Neuronal stem cell (in vitro differentiated cells): ENCODE measurements at regions not wholly inside any gene's neighbourhood (a gene's known extent, or its start where the extent isn't known, plus 50 kb on each side); places are given as distances from the start of the nearest gene placed in this dataset.

Experiments used
- DNase-seq: peaks from one replicate; pipeline ENCODE4 v3.0.0-alpha.2; 2013; ENCODE audit warnings: low spot score
- H2AFZ ChIP-seq: one replicate; pipeline ENCODE4 v1.6.1; 2013; ENCODE audit warnings: mild to moderate bottlenecking, low read length, inconsistent platforms
- H2AK5ac ChIP-seq: 2 replicates; pipeline ENCODE4 v1.6.1; 2013; ENCODE audit warnings: low read depth, mild to moderate bottlenecking, inconsistent platforms, low read length, moderate library complexity, mixed read lengths
- H2BK120ac ChIP-seq: 2 replicates; pipeline ENCODE4 v1.6.1; 2013; ENCODE audit warnings: low read depth, mild to moderate bottlenecking, inconsistent platforms, low read length, moderate library complexity, mixed read lengths
- H2BK12ac ChIP-seq: one replicate; pipeline ENCODE4 v1.6.1; 2013; ENCODE audit warnings: low read length, inconsistent platforms
- H2BK15ac ChIP-seq: 2 replicates; pipeline ENCODE4 v1.6.1; 2013; ENCODE audit warnings: mild to moderate bottlenecking, low read length, inconsistent platforms, mixed read lengths
- H2BK5ac ChIP-seq: one replicate; pipeline ENCODE4 v1.6.1; 2013; ENCODE audit warnings: inconsistent platforms, mild to moderate bottlenecking, low read length, moderate library complexity
- H3K14ac ChIP-seq: one replicate; pipeline ENCODE4 v1.6.1; 2013; ENCODE audit warnings: low read length, inconsistent platforms
- H3K18ac ChIP-seq: 2 replicates; pipeline ENCODE4 v1.6.1; 2013; ENCODE audit warnings: low read length, inconsistent platforms
- H3K23ac ChIP-seq: 2 replicates; pipeline ENCODE4 v1.6.1; 2013; ENCODE audit warnings: low read depth, mild to moderate bottlenecking, mixed read lengths, low read length, inconsistent platforms; ENCODE audit not compliant: poor library complexity
- H3K27ac ChIP-seq: replicated peaks from 3 replicates; pipeline ENCODE4 v1.5.1; 2013; ENCODE audit warnings: low read length, inconsistent platforms
- H3K27me3 ChIP-seq, 3 experiments: 2 replicates each; pipeline ENCODE4 v1.6.1; 2013; ENCODE audit warnings: low read length in 3 of 3, mild to moderate bottlenecking in 2 of 3, inconsistent platforms in 1 of 3, low read depth in 1 of 3, mixed read lengths in 1 of 3, moderate library complexity in 1 of 3; ENCODE audit not compliant: control insufficient read depth in 3 of 3, insufficient read depth in 3 of 3
- H3K36me3 ChIP-seq, 2 donors: replicated peaks in 1 of 2; 2 replicates each; pipeline ENCODE4 v1.6.1; 2013; ENCODE audit warnings: low read length in 2 of 2; ENCODE audit not compliant: control insufficient read depth in 2 of 2, insufficient read depth in 2 of 2
- H3K4ac ChIP-seq: 2 replicates; pipeline ENCODE4 v1.6.1; 2013; ENCODE audit warnings: inconsistent platforms, mild to moderate bottlenecking, low read length, moderate library complexity
- H3K4me1 ChIP-seq, 2 donors: 1 replicate in 1 of 2; 2 replicates in 1 of 2; pipeline ENCODE4 v1.6.1; 2013; ENCODE audit warnings: low read length in 2 of 2, low read depth in 1 of 2; ENCODE audit not compliant: control insufficient read depth in 2 of 2, insufficient read depth in 1 of 2
- H3K4me2 ChIP-seq: one replicate; pipeline ENCODE4 v1.6.1; 2013; ENCODE audit warnings: mild to moderate bottlenecking, low read length, inconsistent platforms; ENCODE audit not compliant: insufficient read depth, poor library complexity, severe bottlenecking
- H3K4me3 ChIP-seq, 2 donors: 2 replicates each; pipeline ENCODE4 v1.5.1; 2013; ENCODE audit warnings: low read length in 2 of 2, mild to moderate bottlenecking in 2 of 2, inconsistent platforms in 1 of 2, moderate library complexity in 1 of 2
- H3K79me1 ChIP-seq: one replicate; pipeline ENCODE4 v1.6.1; 2013; ENCODE audit warnings: low read depth, mild to moderate bottlenecking, inconsistent platforms, low read length, moderate library complexity
- H3K9ac ChIP-seq: one replicate; pipeline ENCODE4 v1.6.1; 2013; ENCODE audit warnings: mild to moderate bottlenecking, low read depth, low read length, inconsistent platforms; ENCODE audit not compliant: poor library complexity
- H3K9me3 ChIP-seq, 2 donors: replicated peaks in 1 of 2; 2 replicates each; pipeline versions ENCODE3 to v1.6.1; 2013; ENCODE audit warnings: low read length in 2 of 2, mild to moderate bottlenecking in 2 of 2, inconsistent platforms in 1 of 2, low read depth in 1 of 2, mixed read lengths in 1 of 2, moderate library complexity in 1 of 2; ENCODE audit not compliant: control insufficient read depth in 2 of 2, insufficient read depth in 1 of 2
- H4K8ac ChIP-seq: one replicate; pipeline ENCODE4 v1.6.1; 2013; ENCODE audit warnings: low read depth, mild to moderate bottlenecking, inconsistent platforms, low read length, moderate library complexity
- H4K91ac ChIP-seq: one replicate; pipeline ENCODE4 v1.6.1; 2013; ENCODE audit warnings: low read length, low read depth, mild to moderate bottlenecking, inconsistent platforms; ENCODE audit not compliant: poor library complexity
- WGBS, 2 donors: extraction: QIAGEN DNeasy Blood & Tissue Kit; methylation state at CpG; one replicate each; pipeline ENCODE4 v1.1.7; 2013; ENCODE audit warnings: missing lambda C conversion rate in 2 of 2, mixed read lengths in 1 of 2; ENCODE audit not compliant: insufficient read length in 2 of 2, insufficient replicate concordance in 1 of 2; ENCODE audit errors: extremely low coverage in 2 of 2; 5-methylcytosine and 5-hydroxymethylcytosine counted together

DNA sequence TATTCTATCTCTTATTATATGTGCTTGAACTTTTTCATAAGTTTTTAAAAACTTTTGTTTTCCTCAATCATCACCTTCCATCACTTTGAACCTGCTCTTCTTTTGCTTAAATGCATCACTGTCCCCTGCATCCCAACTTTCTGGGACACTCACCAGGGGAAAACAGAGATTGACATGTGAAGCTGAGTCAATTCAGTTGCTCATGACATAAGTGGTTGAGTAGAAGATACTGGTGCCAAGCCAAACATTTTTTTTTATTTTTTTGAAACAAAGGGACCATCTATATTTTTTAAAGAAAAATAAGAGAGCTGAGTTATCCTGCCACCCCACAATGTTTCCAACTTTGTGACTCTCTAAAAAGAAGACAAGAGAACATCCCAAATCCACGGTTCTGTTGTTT, 61.8 kb upstream of the AHR start:
- no peak overlapping the region for H4K91ac ChIP-seq
- no peaks in the 10 kb centered on the region for H3K36me3 ChIP-seq
- no peak overlapping the region for H3K4me3 ChIP-seq

DNA sequence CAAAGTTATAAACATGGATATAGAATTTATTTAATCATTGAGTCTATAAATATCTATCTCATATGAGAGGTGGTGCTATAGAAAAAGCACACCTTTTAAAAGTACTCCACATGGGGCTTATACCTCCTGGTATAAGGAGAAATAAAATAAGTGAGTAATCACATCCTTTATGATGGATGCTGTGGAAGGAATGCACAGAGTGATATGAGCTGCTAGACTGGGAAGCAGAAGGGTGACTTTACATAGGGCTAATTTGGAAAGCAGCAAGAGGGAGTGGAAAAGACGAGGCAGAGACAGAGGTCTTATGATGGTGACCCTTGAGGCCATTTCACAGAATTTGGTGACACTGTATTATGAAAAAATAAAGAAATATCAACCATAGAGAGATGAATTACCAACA, 59.4 kb upstream of the AHR start:
- no peaks in the 10 kb centered on the region for H3K27me3 ChIP-seq
- H3K18ac ChIP-seq: no peak overlapping the region
- H4K8ac ChIP-seq: no peak overlapping the region
- no peak overlapping the region for H2BK15ac ChIP-seq
- no peak overlapping the region for H2AK5ac ChIP-seq
- no peak overlapping the region for H3K4ac ChIP-seq
- H2BK5ac ChIP-seq: no peak overlapping the region
- no peaks in the 10 kb centered on the region for H3K9me3 ChIP-seq
- no peaks in the 10 kb centered on the region for H3K4me1 ChIP-seq
- no peak overlapping the region for H3K14ac ChIP-seq
- no peaks in the 10 kb centered on the region for H3K36me3 ChIP-seq
- no peak overlapping the region for H4K91ac ChIP-seq
- no peak overlapping the region for H3K27ac ChIP-seq
- H3K79me1 ChIP-seq: no peaks in the 10 kb centered on the region
- H2BK12ac ChIP-seq: no peak overlapping the region
- DNase-seq: no peak
- no peak overlapping the region for H3K23ac ChIP-seq
- H3K9ac ChIP-seq: no peak overlapping the region
- H2BK120ac ChIP-seq: no peak overlapping the region
- WGBS, 2 donors: no CpG with 5 or more reads among the region's 1 CpG
- no peak overlapping the region for H3K4me3 ChIP-seq
- no peak overlapping the region for H2AFZ ChIP-seq
- no peak overlapping the region for H3K4me2 ChIP-seq

More for the DNA sequence above, 61.8 kb upstream of the AHR start:
- Histone ChIP-seq H3K4me1 (no peaks in the 10 kb centered on the region), H3K9ac (no peak overlapping the region), H3K4me2 (no peak overlapping the region), H3K14ac (no peak overlapping the region), H3K23ac (no peak overlapping the region), H2BK12ac (no peak overlapping the region), H3K27me3 (no peaks in the 10 kb centered on the region), H2AFZ (no peak overlapping the region), H4K8ac (no peak overlapping the region), H2BK120ac (no peak overlapping the region), H2BK15ac (no peak overlapping the region), H3K4ac (no peak overlapping the region), H2AK5ac (no peak overlapping the region), H2BK5ac (no peak overlapping the region), H3K18ac (no peak overlapping the region), H3K9me3 (no peaks in the 10 kb centered on the region), H3K79me1 (no peaks in the 10 kb centered on the region), H3K27ac (no peak overlapping the region)
- no peak for DNase-seq
- WGBS, 2 donors: no CpG with 5 or more reads among the region's 1 CpG

DNA sequence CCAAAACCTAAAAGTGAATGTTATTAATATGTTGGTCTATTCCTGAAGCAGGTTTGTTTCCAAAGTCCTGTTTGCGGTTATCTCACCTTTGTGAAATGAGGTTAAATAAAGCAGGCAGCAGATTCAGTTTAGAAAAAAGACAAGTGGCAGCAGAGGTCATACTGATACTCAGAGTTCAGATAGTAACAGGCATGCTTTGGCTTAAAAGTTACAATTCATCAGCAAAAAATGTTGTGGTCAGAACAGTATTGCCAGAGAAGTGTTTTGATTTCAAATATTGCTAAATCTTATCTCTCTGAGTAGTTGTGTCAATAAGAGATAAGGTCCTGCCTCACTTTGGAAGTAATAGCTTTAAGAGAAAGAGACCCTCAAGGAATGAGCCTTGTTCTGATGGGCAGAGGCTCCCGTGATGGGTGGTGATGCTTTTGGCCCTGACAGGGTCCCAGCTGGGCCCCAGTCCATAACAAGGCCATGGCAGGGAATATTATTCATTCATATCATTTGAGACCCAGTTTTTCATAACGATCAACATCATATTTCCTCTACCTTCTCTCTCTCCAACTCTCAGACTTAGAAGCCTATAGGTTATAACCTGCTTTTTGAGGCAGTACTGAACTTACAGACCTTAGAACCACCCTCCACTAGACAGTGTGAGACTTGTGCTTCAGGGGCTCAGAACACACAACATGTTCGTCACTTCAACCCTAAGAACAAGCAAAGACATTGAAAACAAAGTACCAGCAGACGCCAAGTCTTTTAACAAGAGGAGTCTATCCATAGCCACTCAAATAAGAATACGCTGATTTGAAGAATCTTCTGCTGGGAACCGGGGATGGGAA, 58.5 kb upstream of the AHR start:
- Histone ChIP-seq H3K9ac (no peak overlapping the region), H4K91ac (no peak overlapping the region), H3K4me2 (no peak overlapping the region), H3K4ac (no peak overlapping the region), H2BK5ac (no peak overlapping the region), H3K79me1 (no peaks in the 10 kb centered on the region), H3K27me3 (no peaks in the 10 kb centered on the region), H3K4me3 (no peak overlapping the region), H2AK5ac (no peak overlapping the region), H2BK15ac (no peak overlapping the region), H3K14ac (no peak overlapping the region), H2AFZ (no peak overlapping the region), H3K4me1 (no peaks in the 10 kb centered on the region), H3K36me3 (no peaks in the 10 kb centered on the region), H3K9me3 (no peaks in the 10 kb centered on the region), H3K23ac (no peak overlapping the region), H4K8ac (no peak overlapping the region), H2BK12ac (no peak overlapping the region), H2BK120ac (no peak overlapping the region), H3K18ac (no peak overlapping the region), H3K27ac (no peak overlapping the region)
- DNase-seq: no peak
- WGBS, 2 donors: no CpG with 5 or more reads among the region's 7 CpGs

DNA sequence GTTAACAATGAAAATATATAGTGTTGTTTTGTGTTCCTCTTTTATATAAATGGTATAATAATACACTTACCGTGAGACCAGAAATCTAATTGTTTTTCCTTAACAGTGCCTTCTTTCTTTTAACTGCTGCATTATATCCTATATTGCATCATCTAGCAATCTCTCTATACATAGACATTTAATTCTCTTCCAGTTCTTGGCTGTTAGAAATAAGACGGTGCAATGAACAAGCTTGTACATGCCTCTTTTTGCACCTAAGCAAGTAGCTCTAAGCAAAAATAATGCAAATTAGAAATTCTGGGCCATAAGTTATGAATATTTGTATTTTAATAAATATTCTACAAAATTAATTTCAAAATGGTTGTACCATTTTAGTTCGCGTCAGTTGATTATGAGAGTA, 55.9 kb upstream of the AHR start:
- Histone ChIP-seq H3K18ac (no peak overlapping the region), H2BK5ac (no peak overlapping the region), H3K27ac (no peak overlapping the region), H2AK5ac (no peak overlapping the region), H3K4me2 (no peak overlapping the region), H3K14ac (no peak overlapping the region), H2BK120ac (no peak overlapping the region), H3K4me3 (no peak overlapping the region), H2BK12ac (no peak overlapping the region), H2BK15ac (no peak overlapping the region), H3K79me1 (no peaks in the 10 kb centered on the region), H3K23ac (no peak overlapping the region), H3K9ac (no peak overlapping the region), H4K8ac (no peak overlapping the region), H2AFZ (no peak overlapping the region), H3K36me3 (no peaks in the 10 kb centered on the region), H4K91ac (no peak overlapping the region), H3K27me3 (no peaks in the 10 kb centered on the region), H3K4ac (no peak overlapping the region), H3K9me3 (no peaks in the 10 kb centered on the region), H3K4me1 (no peaks in the 10 kb centered on the region)
- DNase-seq: no peak
- WGBS, 2 donors: no CpG with 5 or more reads among the region's 4 CpGs
